ENCODE measurements at regions not wholly inside any gene's neighbourhood (a gene's known extent, or its start where the extent isn't known, plus 50 kb on each side); places are given as distances from the start of the nearest gene placed in this dataset.
"Not testable (repeated sequence)": the region's sequence is repeated elsewhere in the genome, so short reads cannot be mapped to it uniquely, and the experiment has no call there.

GRCh38 chr9:134546746-134547145 is 94.9 kb upstream of the COL5A1 start:
- DNase-seq (ENCODE audit: low spot score), result no peak

DNA sequence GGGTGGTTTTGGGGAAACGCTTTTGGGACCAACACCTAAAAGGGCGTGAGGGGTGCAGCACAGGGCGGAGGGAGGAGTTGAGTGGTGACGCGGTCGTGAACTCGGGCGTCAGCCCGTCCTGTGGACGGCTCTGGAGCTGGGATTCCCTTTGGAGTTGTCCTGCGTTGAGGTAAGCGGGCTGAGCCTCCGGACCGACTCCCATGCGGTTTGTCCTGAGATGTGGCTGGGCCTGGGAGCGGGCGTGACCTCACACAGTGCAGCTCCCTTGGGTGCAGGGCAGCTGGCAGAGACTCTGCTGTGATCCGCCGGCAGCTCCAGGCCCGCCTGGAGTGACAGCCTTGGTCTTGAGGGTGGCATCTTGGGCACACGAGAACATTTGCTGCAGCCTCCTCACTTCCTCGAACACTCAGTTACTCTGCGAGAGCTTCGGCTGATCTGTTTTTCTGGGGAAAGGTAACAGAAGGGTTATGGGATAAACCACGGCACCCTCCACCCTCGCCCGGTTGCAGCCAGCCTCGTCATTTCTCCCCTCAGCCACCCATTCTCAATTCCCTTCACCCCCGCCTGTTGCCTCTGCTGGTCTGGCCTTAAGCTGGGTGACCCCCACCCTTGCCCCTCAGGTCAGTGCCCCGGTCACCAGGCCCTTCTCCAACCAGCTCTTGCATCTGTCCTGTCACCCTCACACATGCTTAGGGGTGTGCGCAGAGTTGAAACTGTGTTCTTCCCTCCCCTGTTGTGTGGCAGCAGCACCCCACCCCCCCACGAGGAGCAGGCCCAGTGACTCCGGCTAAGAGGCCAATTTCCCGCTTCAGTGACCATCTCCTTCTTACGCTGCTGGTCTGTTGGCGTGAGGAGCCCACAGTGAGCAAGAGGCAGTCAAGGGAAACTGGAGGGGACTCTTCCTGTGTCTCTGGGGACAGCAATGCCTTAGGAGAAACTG is 94.2 kb upstream of the COL5A1 start:
- no peak for DNase-seq (ENCODE audit: low spot score)

- DNase-seq (ENCODE audit: low spot score), result no peak
These were observed 93.4 kb upstream of the COL5A1 start for GRCh38 chr9:134548185-134548584.

- DNase-seq (ENCODE audit: low spot score), result no peak
These were observed 93.0 kb upstream of the COL5A1 start for GRCh38 chr9:134548618-134549017.

GRCh38 chr9:134549336-134549735 is 92.3 kb upstream of the COL5A1 start:
- DNase-seq (ENCODE audit: low spot score), result no peak

DNA sequence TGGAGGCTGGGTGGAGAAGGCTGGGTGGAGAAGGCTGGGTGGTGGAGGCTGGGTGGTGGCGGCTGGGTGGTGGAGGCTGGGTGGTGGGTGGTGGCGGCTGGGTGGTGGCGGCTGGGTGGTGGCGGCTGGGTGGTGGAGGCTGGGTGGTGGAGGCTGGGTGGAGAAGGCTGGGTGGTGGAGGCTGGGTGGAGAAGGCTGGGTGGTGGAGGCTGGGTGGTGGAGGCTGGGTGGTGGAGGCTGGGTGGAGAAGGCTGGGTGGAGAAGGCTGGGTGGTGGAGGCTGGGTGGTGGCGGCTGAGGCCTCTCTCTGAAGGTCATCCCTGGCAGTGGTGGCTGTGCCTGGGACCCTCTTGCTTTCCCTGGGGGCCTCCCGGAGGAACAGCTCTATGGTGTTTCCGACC is 91.5 kb upstream of the COL5A1 start:
- not testable (repeated sequence) for DNase-seq (ENCODE audit: low spot score)

- DNase-seq (ENCODE audit: low spot score), result no peak
These were observed 91.0 kb upstream of the COL5A1 start for GRCh38 chr9:134550584-134550983.

- DNase-seq (ENCODE audit: low spot score), result no peak
These were observed 90.4 kb upstream of the COL5A1 start for GRCh38 chr9:134551176-134551575.

DNA sequence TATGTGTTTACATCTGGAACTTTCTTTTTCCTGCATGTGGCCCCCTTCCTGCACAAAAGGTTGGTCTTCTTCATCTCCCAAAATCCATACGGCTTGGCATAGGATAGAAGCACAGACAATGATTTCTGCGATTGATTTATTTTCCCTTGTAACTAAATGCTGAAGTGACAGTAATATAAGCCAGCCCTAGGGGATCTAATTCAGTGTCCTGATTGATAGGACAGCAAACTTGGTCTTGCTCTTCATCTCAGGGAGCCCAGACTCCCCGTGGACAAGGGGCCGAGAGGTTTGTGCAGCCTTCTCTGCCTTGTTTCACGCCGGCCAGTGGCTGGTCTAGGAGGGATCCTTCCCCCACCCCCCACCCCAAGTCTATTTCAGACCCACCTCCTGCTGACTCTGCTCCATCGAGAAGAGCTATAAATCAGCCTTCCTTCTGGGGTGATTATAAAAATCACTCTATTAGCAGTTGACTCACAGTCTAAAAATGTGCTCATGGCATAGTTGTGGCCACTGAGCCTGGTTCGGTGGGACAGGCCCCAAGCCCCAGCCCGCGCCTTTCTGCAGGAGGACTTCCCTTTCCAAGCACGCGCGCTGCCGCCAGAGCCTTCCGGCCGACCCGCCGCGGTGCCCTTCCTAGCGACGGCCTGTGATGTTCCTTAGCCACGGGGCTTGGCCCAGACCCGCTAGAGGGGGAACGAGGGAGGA is 89.8 kb upstream of the COL5A1 start:
- peak; percentile 51 for DNase-seq (ENCODE audit: low spot score)

- DNase-seq (ENCODE audit: low spot score), result no peak
These were observed 89.1 kb upstream of the COL5A1 start for GRCh38 chr9:134552349-134552990.

GRCh38 chr9:134553061-134553891 is 88.3 kb upstream of the COL5A1 start:
- no peak for DNase-seq (ENCODE audit: low spot score)

GRCh38 chr9:134553996-134554372 is 87.6 kb upstream of the COL5A1 start:
- no peak for DNase-seq (ENCODE audit: low spot score)

DNA sequence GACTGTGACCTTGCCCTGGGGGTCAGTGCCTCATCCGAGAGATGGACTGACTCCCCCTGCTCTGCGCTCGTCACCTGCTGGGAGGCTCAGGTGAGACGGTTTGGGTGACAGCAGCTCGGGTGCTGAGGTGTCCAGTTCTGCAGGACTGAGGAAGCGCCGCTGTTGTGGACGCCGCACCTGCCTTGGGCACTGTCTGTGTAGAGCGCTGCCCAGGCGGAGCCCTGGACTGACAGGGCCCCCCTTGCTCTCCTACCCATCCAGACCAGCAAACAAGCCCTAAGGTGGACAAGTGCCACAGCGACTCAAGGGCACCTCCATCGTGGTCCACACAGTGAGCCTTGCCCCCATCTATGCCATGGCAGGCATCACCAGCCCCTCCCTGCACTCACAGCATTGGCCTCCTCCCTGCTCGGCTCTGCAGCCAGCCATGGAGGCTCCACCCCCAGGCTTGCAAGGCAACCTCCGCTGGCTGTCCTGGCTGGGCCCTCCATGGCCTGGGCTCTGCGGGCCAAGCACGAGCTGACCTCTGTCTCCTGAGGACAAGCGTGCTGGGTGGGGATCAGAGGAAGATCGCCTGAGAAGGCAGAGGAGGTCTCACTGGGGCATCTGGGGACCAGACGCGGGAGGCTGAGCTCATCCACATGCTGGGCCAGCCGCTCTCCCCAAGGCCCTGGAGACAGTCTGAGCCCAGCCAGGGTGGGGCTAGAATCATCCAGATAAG is 87.1 kb upstream of the COL5A1 start:
- DNase-seq (ENCODE audit: low spot score), result no peak

DNA sequence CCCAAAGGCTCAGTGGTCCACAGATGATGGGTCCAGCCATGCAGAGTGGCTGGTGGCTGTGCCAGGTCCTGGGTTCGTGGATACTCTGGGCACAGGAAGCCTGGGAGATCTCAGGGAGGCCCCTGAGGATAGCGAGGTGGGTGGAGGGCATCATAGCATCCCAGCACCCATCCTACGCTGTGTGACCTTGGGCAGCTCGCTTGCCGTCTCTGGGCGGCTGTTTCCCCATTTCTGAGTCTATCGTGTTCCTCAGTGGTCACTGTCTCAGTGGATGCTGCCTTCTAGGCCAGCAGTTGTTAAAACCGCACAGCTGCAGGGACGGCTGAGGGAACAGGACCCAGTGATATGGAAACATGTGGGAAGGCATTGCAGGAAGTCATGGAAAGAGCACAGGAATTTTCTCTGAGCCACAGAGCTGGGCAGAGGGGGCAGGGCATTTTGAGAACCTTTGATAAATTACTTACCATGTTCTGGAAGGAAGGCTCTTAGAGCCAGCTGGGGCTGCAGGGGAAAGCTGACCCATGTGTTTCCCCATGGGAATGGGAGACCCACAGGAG is 86.4 kb upstream of the COL5A1 start:
- no peak for DNase-seq (ENCODE audit: low spot score)

DNA sequence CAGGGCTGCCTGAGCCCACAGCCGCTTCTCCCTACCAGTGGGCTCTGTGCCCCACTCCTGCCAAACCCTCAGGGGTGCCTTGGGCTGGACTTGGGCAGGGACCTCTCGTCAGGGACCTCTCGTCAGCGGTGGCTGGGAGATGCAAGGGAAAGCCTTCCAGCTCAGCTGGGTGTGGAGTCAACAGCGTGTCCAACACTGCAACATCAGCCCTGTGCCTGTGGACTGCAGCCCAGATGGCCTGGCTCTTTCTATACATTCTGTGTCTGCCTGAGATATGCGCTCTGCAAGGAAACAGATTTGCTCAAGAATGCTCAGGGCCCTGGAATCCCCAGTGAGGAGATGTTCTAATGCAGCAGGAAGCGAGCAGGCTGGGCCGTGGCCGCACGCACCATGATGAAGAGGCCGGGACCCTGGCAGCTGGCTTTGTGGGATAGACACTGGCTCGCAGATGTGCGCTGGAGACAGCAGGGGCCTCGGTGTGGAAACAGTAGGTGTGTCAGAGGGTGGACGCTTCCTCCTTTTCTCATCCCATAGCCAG is 85.0 kb upstream of the COL5A1 start:
- DNase-seq (ENCODE audit: low spot score), result no peak

- DNase-seq (ENCODE audit: low spot score), result no peak
These were observed 84.3 kb upstream of the COL5A1 start for GRCh38 chr9:134557331-134557730.

GRCh38 chr9:134558124-134558905 is 83.3 kb upstream of the COL5A1 start:
- DNase-seq (ENCODE audit: low spot score), result no peak

DNA sequence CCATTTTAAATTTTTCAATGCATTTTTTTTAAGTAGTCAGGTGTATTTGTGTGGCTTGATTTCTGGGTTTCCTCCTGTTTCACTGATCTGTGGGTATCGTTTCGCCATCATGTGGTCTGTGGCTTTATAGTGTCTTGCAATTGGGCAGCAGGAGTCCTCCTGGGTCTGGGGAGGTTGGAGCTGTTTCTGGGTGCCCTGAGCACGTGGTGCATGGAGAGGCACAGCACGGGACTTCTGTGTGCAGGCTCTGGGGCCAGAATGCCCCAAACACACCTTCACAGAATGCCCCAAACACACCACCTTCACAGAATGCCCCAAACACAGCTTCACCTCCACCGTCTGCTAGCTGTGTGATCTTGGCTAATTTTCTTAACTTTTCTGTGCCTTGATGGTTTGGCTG is 82.6 kb upstream of the COL5A1 start:
- DNase-seq (ENCODE audit: low spot score), result no peak

- no peak for DNase-seq (ENCODE audit: low spot score)
These were observed 81.4 kb upstream of the COL5A1 start for GRCh38 chr9:134560206-134560605.

GRCh38 chr9:134560654-134561053 is 80.9 kb upstream of the COL5A1 start:
- DNase-seq (ENCODE audit: low spot score), result no peak

All from LoVo (cell line).